ENCODE measurements at regions not wholly inside any gene's neighbourhood (a gene's known extent, or its start where the extent isn't known, plus 50 kb on each side); places are given as distances from the start of the nearest gene placed in this dataset.

DNA sequence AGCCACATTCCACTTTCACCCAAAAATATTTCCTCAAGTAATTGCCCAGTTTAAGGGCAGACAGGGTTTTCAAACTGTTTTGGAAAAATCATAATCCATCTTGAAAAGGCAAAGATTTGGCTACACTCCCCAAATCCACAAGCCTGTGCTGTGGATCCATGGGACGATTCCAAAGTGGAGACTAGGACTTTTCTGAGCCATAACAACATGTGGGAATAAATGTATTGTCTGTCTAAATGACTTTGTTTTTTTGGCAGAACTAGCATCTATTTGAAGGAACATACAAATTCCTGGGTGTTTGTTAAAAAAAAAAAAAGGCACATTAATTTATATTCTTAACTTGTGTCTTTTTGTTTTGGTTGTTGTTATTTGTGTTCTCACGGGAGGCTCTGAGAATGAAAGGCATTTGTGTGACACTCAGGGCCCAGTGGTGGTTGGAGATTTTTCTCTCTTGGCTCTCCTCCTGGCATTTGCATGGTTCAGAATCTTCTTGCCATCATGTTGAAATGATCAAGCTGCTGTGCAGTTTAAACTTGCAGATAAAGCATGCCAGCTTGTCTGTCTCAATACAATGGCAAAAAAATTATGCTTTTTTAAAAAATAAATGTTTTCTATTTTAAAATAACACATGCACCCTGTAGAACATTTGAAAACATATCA is 277.4 kb downstream of the EN1 start:
- H2AFZ ChIP-seq (ENCODE audit: low read depth): no peak overlapping the region
- no peaks in the 10 kb centered on the region for H3K9me2 ChIP-seq
- ChIA-PET CTCF (no interaction called here), POLR2A (no interaction called here)
- no peaks in the 10 kb centered on the region for H3F3A ChIP-seq (replicated peaks; ENCODE audit: insufficient read depth)
- no peak for DNase-seq
- H3K27ac ChIP-seq (ENCODE audit: low read depth in 2 of 2, low read length in 1 of 2): no peak overlapping the region
- 32% methylated on average over 2 of the region's 2 CpGs for WGBS (ENCODE audit: low lambda C conversion rate)
- no peak overlapping the region for H3K9ac ChIP-seq
- H3K4me1 ChIP-seq (ENCODE audit: control insufficient read depth in 1 of 2, insufficient read depth in 2 of 2, low read depth in 1 of 2, low read length in 1 of 2): no peaks in the 10 kb centered on the region
- no peak overlapping the region for H3K4me2 ChIP-seq
- TF ChIP-seq, protein P1, sequence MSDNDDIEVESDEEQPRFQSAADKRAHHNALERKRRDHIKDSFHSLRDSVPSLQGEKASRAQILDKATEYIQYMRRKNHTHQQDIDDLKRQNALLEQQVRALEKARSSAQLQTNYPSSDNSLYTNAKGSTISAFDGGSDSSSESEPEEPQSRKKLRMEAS (IDR thresholded peaks at IDR 0.05; ENCODE audit: low read depth): no peak
- no peak for TF ChIP-seq GATA2 (CRISPR knock-in tag; IDR thresholded peaks at IDR 0.05)
- TF ChIP-seq, protein P2, sequence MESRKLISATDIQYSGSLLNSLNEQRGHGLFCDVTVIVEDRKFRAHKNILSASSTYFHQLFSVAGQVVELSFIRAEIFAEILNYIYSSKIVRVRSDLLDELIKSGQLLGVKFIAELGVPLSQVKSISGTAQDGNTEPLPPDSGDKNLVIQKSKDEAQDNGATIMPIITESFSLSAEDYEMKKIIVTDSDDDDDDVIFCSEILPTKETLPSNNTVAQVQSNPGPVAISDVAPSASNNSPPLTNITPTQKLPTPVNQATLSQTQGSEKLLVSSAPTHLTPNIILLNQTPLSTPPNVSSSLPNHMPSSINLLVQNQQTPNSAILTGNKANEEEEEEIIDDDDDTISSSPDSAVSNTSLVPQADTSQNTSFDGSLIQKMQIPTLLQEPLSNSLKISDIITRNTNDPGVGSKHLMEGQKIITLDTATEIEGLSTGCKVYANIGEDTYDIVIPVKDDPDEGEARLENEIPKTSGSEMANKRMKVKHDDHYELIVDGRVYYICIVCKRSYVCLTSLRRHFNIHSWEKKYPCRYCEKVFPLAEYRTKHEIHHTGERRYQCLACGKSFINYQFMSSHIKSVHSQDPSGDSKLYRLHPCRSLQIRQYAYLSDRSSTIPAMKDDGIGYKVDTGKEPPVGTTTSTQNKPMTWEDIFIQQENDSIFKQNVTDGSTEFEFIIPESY (IDR thresholded peaks at IDR 0.05; ENCODE audit: borderline replicate concordance, low read depth): no peak
- TF ChIP-seq RFX5 (IDR thresholded peaks at IDR 0.05; ENCODE audit: low read length): no peak
- TF ChIP-seq, protein P3, sequence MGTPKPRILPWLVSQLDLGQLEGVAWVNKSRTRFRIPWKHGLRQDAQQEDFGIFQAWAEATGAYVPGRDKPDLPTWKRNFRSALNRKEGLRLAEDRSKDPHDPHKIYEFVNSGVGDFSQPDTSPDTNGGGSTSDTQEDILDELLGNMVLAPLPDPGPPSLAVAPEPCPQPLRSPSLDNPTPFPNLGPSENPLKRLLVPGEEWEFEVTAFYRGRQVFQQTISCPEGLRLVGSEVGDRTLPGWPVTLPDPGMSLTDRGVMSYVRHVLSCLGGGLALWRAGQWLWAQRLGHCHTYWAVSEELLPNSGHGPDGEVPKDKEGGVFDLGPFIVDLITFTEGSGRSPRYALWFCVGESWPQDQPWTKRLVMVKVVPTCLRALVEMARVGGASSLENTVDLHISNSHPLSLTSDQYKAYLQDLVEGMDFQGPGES (IDR thresholded peaks at IDR 0.05; ENCODE audit: low read depth, low read length): no peak
- no peak for TF ChIP-seq FOSL2 (IDR thresholded peaks at IDR 0.05; ENCODE audit: borderline replicate concordance, low read depth)
- no peak for TF ChIP-seq SIN3A (IDR thresholded peaks at IDR 0.05; ENCODE audit: borderline replicate concordance, low read depth, low read length)
- no peaks in the 10 kb centered on the region for H3K36me3 ChIP-seq (replicated peaks in 1 of 2; ENCODE audit: control insufficient read depth in 1 of 2, insufficient read depth in 2 of 2, low read length in 1 of 2)
- H3K79me2 ChIP-seq (ENCODE audit: insufficient read depth): no peaks in the 10 kb centered on the region
- H4K20me1 ChIP-seq (ENCODE audit: insufficient read depth): no peaks in the 10 kb centered on the region
- H3K4me3 ChIP-seq (ENCODE audit: low read depth in 2 of 2, low read length in 1 of 2): no peak overlapping the region
- no peaks in the 10 kb centered on the region for H3K9me3 ChIP-seq
- no peaks in the 10 kb centered on the region for H3K27me3 ChIP-seq (ENCODE audit: insufficient read depth)

DNA sequence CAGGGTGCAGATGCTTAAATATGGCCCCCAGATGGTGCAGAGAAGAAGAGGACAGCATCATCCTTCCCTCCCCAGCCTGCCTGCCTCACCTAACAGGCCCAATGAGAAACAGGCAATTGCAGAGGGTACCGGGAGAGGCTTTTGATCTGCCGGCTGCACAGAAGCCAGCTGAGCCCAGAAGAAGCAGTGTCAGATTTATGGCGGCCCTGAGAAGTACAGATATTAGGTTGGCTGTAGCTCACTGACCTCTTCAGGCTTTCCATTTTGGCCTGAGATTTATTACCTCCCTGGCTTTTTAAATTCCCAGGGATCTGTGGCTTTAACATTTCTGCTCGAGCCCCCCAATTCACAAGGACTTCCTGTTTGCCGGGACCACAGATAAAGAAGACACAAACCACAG is 278.7 kb downstream of the EN1 start:
- CTCF ChIA-PET: no interaction called here
- no peaks in the 10 kb centered on the region for H3K79me2 ChIP-seq (ENCODE audit: insufficient read depth)
- H3K36me3 ChIP-seq (replicated peaks in 1 of 2; ENCODE audit: control insufficient read depth in 1 of 2, insufficient read depth in 2 of 2, low read length in 1 of 2): no peaks in the 10 kb centered on the region
- H4K20me1 ChIP-seq (ENCODE audit: insufficient read depth): no peaks in the 10 kb centered on the region
- no peak overlapping the region for H2AFZ ChIP-seq (ENCODE audit: low read depth)
- H3K4me3 ChIP-seq (ENCODE audit: low read depth in 2 of 2, low read length in 1 of 2): no peak overlapping the region
- no peaks in the 10 kb centered on the region for H3K4me1 ChIP-seq (ENCODE audit: control insufficient read depth in 1 of 2, insufficient read depth in 2 of 2, low read depth in 1 of 2, low read length in 1 of 2)
- POLR2A ChIA-PET: no interaction called here
- no peaks in the 10 kb centered on the region for H3K27me3 ChIP-seq (ENCODE audit: insufficient read depth)
- no peaks in the 10 kb centered on the region for H3K9me2 ChIP-seq
- H3F3A ChIP-seq (replicated peaks; ENCODE audit: insufficient read depth): no peaks in the 10 kb centered on the region
- H3K9me3 ChIP-seq: no peaks in the 10 kb centered on the region
- H3K4me2 ChIP-seq: no peak overlapping the region
- no peak for TF ChIP-seq EP300 (IDR thresholded peaks at IDR 0.05; ENCODE audit: borderline replicate concordance in 1 of 2, low read depth in 1 of 2, low read length in 1 of 2)
- TF ChIP-seq ELF1 (IDR thresholded peaks at IDR 0.05): no peak
- TF ChIP-seq FOSL2 (IDR thresholded peaks at IDR 0.05; ENCODE audit: borderline replicate concordance, low read depth): no peak
- no peak for TF ChIP-seq JUND (IDR thresholded peaks at IDR 0.05)
- TF ChIP-seq FOXJ3 (CRISPR knock-in tag; IDR thresholded peaks at IDR 0.05): no peak
- no peak for TF ChIP-seq NFIC (IDR thresholded peaks at IDR 0.05; ENCODE audit: borderline replicate concordance)
- no peak for TF ChIP-seq GABPA (IDR thresholded peaks at IDR 0.05; ENCODE audit: low read depth)
- TF ChIP-seq MEF2A (IDR thresholded peaks at IDR 0.05; ENCODE audit: borderline replicate concordance, low read depth): no peak
- TF ChIP-seq, protein P4, sequence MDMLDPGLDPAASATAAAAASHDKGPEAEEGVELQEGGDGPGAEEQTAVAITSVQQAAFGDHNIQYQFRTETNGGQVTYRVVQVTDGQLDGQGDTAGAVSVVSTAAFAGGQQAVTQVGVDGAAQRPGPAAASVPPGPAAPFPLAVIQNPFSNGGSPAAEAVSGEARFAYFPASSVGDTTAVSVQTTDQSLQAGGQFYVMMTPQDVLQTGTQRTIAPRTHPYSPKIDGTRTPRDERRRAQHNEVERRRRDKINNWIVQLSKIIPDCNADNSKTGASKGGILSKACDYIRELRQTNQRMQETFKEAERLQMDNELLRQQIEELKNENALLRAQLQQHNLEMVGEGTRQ (IDR thresholded peaks at IDR 0.05; ENCODE audit: borderline replicate concordance, low read depth, low read length): no peak
- TF ChIP-seq FOXM1 (IDR thresholded peaks at IDR 0.05; ENCODE audit: low read depth): no peak
- TF ChIP-seq TCF12 (IDR thresholded peaks at IDR 0.05): no peak
- TF ChIP-seq, protein P5, sequence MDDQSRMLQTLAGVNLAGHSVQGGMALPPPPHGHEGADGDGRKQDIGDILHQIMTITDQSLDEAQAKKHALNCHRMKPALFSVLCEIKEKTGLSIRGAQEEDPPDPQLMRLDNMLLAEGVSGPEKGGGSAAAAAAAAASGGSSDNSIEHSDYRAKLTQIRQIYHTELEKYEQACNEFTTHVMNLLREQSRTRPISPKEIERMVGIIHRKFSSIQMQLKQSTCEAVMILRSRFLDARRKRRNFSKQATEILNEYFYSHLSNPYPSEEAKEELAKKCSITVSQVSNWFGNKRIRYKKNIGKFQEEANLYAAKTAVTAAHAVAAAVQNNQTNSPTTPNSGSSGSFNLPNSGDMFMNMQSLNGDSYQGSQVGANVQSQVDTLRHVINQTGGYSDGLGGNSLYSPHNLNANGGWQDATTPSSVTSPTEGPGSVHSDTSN (IDR thresholded peaks at IDR 0.05): no peak
- TF ChIP-seq YY1 (IDR thresholded peaks at IDR 0.05; ENCODE audit: low read depth): no peak
- TF ChIP-seq POLR2AphosphoS5 (IDR thresholded peaks at IDR 0.05; ENCODE audit: low read depth, low read length): no peak
- TF ChIP-seq RCOR1 (IDR thresholded peaks at IDR 0.05; ENCODE audit: low read length): no peak
- TF ChIP-seq, protein P6, sequence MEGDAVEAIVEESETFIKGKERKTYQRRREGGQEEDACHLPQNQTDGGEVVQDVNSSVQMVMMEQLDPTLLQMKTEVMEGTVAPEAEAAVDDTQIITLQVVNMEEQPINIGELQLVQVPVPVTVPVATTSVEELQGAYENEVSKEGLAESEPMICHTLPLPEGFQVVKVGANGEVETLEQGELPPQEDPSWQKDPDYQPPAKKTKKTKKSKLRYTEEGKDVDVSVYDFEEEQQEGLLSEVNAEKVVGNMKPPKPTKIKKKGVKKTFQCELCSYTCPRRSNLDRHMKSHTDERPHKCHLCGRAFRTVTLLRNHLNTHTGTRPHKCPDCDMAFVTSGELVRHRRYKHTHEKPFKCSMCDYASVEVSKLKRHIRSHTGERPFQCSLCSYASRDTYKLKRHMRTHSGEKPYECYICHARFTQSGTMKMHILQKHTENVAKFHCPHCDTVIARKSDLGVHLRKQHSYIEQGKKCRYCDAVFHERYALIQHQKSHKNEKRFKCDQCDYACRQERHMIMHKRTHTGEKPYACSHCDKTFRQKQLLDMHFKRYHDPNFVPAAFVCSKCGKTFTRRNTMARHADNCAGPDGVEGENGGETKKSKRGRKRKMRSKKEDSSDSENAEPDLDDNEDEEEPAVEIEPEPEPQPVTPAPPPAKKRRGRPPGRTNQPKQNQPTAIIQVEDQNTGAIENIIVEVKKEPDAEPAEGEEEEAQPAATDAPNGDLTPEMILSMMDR (IDR thresholded peaks at IDR 0.05): no peak
- no peak for TF ChIP-seq RFX5 (IDR thresholded peaks at IDR 0.05; ENCODE audit: low read length)
- 39% methylated on average over 5 of the region's 5 CpGs for WGBS (ENCODE audit: low lambda C conversion rate)
- H3K9ac ChIP-seq: no peak overlapping the region
- no peak for DNase-seq
- H3K27ac ChIP-seq (ENCODE audit: low read depth in 2 of 2, low read length in 1 of 2): no peak overlapping the region
